HEK293 (cell line): ENCODE measurements at regions not wholly inside any gene's neighbourhood (a gene's known extent, or its start where the extent isn't known, plus 50 kb on each side); places are given as distances from the start of the nearest gene placed in this dataset.

ENCODE experiments used
- CTCF ChIA-PET: fragments of 350-600 bp; formaldehyde crosslinking; extraction: SDS; loops from one replicate; lab custom pipeline; 2021; ENCODE audit warnings: antibody characterized with exemption; lab: Yijun Ruan, JAX
- POLR2A ChIA-PET: fragments of 300-600 bp; formaldehyde crosslinking; extraction: SDS; loops from one replicate; lab custom pipeline; 2020; ENCODE audit warnings: antibody characterized with exemption, inconsistent platforms; lab: Yijun Ruan, JAX
- H3K27ac ChIP-seq: fragments of 200-500 bp; sonication (Bioruptor generic); 2 replicates; pipeline ENCODE4 v1.5.1; 2014; ENCODE audit warnings: low read depth, low read length, control low read depth, inconsistent platforms; ENCODE audit errors: extremely low read depth
- H3K36me3 ChIP-seq, 2 experiments: fragments of 200-500 bp in 1 of 2; sonication (Bioruptor generic) in 1 of 2; 1 replicate in 1 of 2; 2 replicates in 1 of 2; pipeline ENCODE4 v1.5.1; 2014 to 2017; ENCODE audit warnings: inconsistent platforms in 2 of 2, low read length in 2 of 2; ENCODE audit not compliant: control insufficient read depth in 2 of 2, insufficient read depth in 1 of 2
- H3K4me1 ChIP-seq: fragments of 200-500 bp; sonication (Bioruptor generic); 2 replicates; pipeline ENCODE4 v1.5.1; 2014; ENCODE audit warnings: mild to moderate bottlenecking, low read length, inconsistent platforms; ENCODE audit not compliant: control insufficient read depth, insufficient read depth
- H3K4me3 ChIP-seq: 2 replicates; pipeline ENCODE4 v1.5.1; 2011; ENCODE audit warnings: low read depth, mild to moderate bottlenecking, control low read depth, low read length, moderate library complexity
- H3K9me3 ChIP-seq: fragments of 200-500 bp; sonication (Bioruptor generic); 2 replicates; pipeline ENCODE4 v1.5.1; 2014; ENCODE audit warnings: low read depth, low read length, inconsistent platforms; ENCODE audit not compliant: control insufficient read depth, insufficient read depth
- BCL6B ChIP-seq: fragments of 450-650 bp; formaldehyde crosslinking; IDR thresholded peaks from 2 replicates; pipeline ENCODE4 v1.5.1; 2017; ENCODE audit warnings: missing biosample characterization, missing genetic modification characterization
- GFI1B ChIP-seq: fragments of 450-650 bp; formaldehyde crosslinking; IDR thresholded peaks from 2 replicates; pipeline ENCODE4 v1.5.1; 2016; ENCODE audit warnings: missing biosample characterization, missing genetic modification characterization
- GLI2 ChIP-seq: fragments of 450-650 bp; formaldehyde crosslinking; IDR thresholded peaks from 2 replicates; pipeline ENCODE4; 2017; ENCODE audit warnings: missing biosample characterization, missing genetic modification characterization, low read depth, borderline replicate concordance
- HIC1 ChIP-seq: fragments of 450-650 bp; formaldehyde crosslinking; IDR thresholded peaks from 2 replicates; pipeline ENCODE4 v1.5.1; 2016; ENCODE audit warnings: missing biosample characterization, missing genetic modification characterization
- RBAK ChIP-seq: fragments of 450-650 bp; formaldehyde crosslinking; IDR thresholded peaks from 2 replicates; pipeline ENCODE4 v1.5.1; 2016; ENCODE audit warnings: missing biosample characterization, missing genetic modification characterization
- SALL2 ChIP-seq: fragments of 450-650 bp; formaldehyde crosslinking; IDR thresholded peaks from 2 replicates; pipeline ENCODE4 v1.5.0; 2017; ENCODE audit warnings: missing biosample characterization, mild to moderate bottlenecking, missing genetic modification characterization, borderline replicate concordance
- WT1 ChIP-seq: fragments of 450-650 bp; formaldehyde crosslinking; IDR thresholded peaks from 2 replicates; pipeline ENCODE4 v1.5.1; 2016; ENCODE audit warnings: missing biosample characterization, missing genetic modification characterization
- ZBTB26 ChIP-seq: fragments of 450-650 bp; formaldehyde crosslinking; optimal IDR thresholded peaks from 2 replicates; pipeline ENCODE3; 2016; ENCODE audit warnings: missing biosample characterization, mild to moderate bottlenecking, missing genetic modification characterization
- ZIC2 ChIP-seq: fragments of 450-650 bp; formaldehyde crosslinking; IDR thresholded peaks from 2 replicates; pipeline ENCODE4 v1.5.1; 2016; ENCODE audit warnings: missing biosample characterization, missing genetic modification characterization
- ZNF132 ChIP-seq: fragments of 450-650 bp; formaldehyde crosslinking; IDR thresholded peaks from 2 replicates; pipeline ENCODE4 v1.5.1; 2017; ENCODE audit warnings: missing biosample characterization, missing genetic modification characterization, borderline replicate concordance
- ZNF16 ChIP-seq: fragments of 450-650 bp; formaldehyde crosslinking; IDR thresholded peaks from 2 replicates; pipeline ENCODE4 v1.5.1; 2016; ENCODE audit warnings: low read depth, missing biosample characterization, missing genetic modification characterization
- ZNF2 ChIP-seq: fragments of 450-650 bp; formaldehyde crosslinking; IDR thresholded peaks from 2 replicates; pipeline ENCODE4 v1.5.1; 2016; ENCODE audit warnings: missing biosample characterization, missing genetic modification characterization
- ZNF223 ChIP-seq: fragments of 450-650 bp; formaldehyde crosslinking; IDR thresholded peaks from 2 replicates; pipeline ENCODE4 v1.5.1; 2016; ENCODE audit warnings: missing biosample characterization, missing genetic modification characterization
- ZNF248 ChIP-seq: fragments of 450-650 bp; formaldehyde crosslinking; IDR thresholded peaks from 2 replicates; pipeline ENCODE4 v1.5.1; 2017; ENCODE audit warnings: missing biosample characterization, missing genetic modification characterization
- ZNF274 ChIP-seq, 2 experiments: fragments of 200-500 bp in 1 of 2; fragments of 450-650 bp in 1 of 2; sonication (Bioruptor generic) in 1 of 2; formaldehyde crosslinking in 1 of 2; IDR thresholded peaks; 2 replicates each; pipeline versions ENCODE4 v1.5.1 to v1.6.1; 2014 to 2016; ENCODE audit warnings: borderline replicate concordance in 1 of 2, inconsistent platforms in 1 of 2, low read length in 1 of 2, missing biosample characterization in 1 of 2, missing genetic modification characterization in 1 of 2
- ZNF366 ChIP-seq: fragments of 450-650 bp; formaldehyde crosslinking; conservative IDR thresholded peaks from 2 replicates; pipeline ENCODE4 v1.5.1; 2016; ENCODE audit warnings: missing biosample characterization, missing genetic modification characterization
- ZNF433 ChIP-seq: fragments of 450-650 bp; formaldehyde crosslinking; IDR thresholded peaks from 2 replicates; pipeline ENCODE4 v1.5.1; 2016; ENCODE audit warnings: missing biosample characterization, missing genetic modification characterization, low read depth
- ZNF514 ChIP-seq: fragments of 450-650 bp; formaldehyde crosslinking; IDR thresholded peaks from 2 replicates; pipeline ENCODE4 v1.5.1; 2016; ENCODE audit warnings: missing biosample characterization, missing genetic modification characterization
- ZNF555 ChIP-seq: fragments of 450-650 bp; formaldehyde crosslinking; conservative IDR thresholded peaks from 2 replicates; pipeline ENCODE4 v1.5.1; 2017; ENCODE audit warnings: missing biosample characterization, mild to moderate bottlenecking, missing genetic modification characterization, inconsistent platforms
- ZNF626 ChIP-seq: fragments of 450-650 bp; sonication (Bioruptor Pico); formaldehyde crosslinking; IDR thresholded peaks from 2 replicates; pipeline ENCODE4 v1.5.1; 2018; ENCODE audit warnings: missing biosample characterization, missing genetic modification characterization, inconsistent platforms
- ZNF654 ChIP-seq: fragments of 450-650 bp; formaldehyde crosslinking; IDR thresholded peaks from 2 replicates; pipeline ENCODE4 v1.5.1; 2016; ENCODE audit warnings: low read depth, missing biosample characterization, missing genetic modification characterization
- ZNF747 ChIP-seq: fragments of 450-650 bp; formaldehyde crosslinking; IDR thresholded peaks from 2 replicates; pipeline ENCODE4 v1.5.1; 2016; ENCODE audit warnings: missing biosample characterization, missing genetic modification characterization
- ZNF777 ChIP-seq: fragments of 450-650 bp; formaldehyde crosslinking; IDR thresholded peaks from 2 replicates; pipeline ENCODE4 v1.5.1; 2017; ENCODE audit warnings: missing biosample characterization, missing genetic modification characterization, borderline replicate concordance
- ZNF791 ChIP-seq: fragments of 450-650 bp; formaldehyde crosslinking; IDR thresholded peaks from 2 replicates; pipeline ENCODE4 v1.5.1; 2016; ENCODE audit warnings: missing biosample characterization, missing genetic modification characterization
- ZNF792 ChIP-seq: fragments of 450-650 bp; formaldehyde crosslinking; IDR thresholded peaks from 2 replicates; pipeline ENCODE4 v1.5.1; 2016; ENCODE audit warnings: missing biosample characterization, missing genetic modification characterization
- ZNF830 ChIP-seq: fragments of 450-650 bp; IDR thresholded peaks from 2 replicates; pipeline ENCODE4 v1.5.0; 2018; ENCODE audit warnings: missing biosample characterization, missing genetic modification characterization, low read depth, mild to moderate bottlenecking, moderate library complexity
- TF ChIP-seq, protein P1 (sequence below): fragments of 450-650 bp; formaldehyde crosslinking; IDR thresholded peaks from 2 replicates; pipeline ENCODE4 v1.5.1; 2016; ENCODE audit warnings: missing biosample characterization, missing genetic modification characterization
- TF ChIP-seq, protein P2 (sequence below): fragments of 450-650 bp; formaldehyde crosslinking; IDR thresholded peaks from 2 replicates; pipeline ENCODE4 v1.5.1; 2016; ENCODE audit warnings: missing biosample characterization, missing genetic modification characterization

- ChIA-PET CTCF (no interaction called here), POLR2A (no interaction called here)
- Histone ChIP-seq H3K27ac (no peak overlapping the region), H3K9me3 (no peaks in the 10 kb centered on the region), H3K4me1 (no peaks in the 10 kb centered on the region), H3K36me3 (no peaks in the 10 kb centered on the region), H3K4me3 (no peak overlapping the region)
- no peak for TF ChIP-seq ZNF248 (tag by site-specific recombination)
- TF ChIP-seq SALL2 (tag by site-specific recombination), result no peak
- TF ChIP-seq ZNF777, result no peak
- no peak for TF ChIP-seq GLI2 (tag by site-specific recombination)
- TF ChIP-seq ZNF654 (tag by site-specific recombination), result no peak
- TF ChIP-seq ZNF626 (tag by site-specific recombination), result no peak
- TF ChIP-seq, protein P1, sequence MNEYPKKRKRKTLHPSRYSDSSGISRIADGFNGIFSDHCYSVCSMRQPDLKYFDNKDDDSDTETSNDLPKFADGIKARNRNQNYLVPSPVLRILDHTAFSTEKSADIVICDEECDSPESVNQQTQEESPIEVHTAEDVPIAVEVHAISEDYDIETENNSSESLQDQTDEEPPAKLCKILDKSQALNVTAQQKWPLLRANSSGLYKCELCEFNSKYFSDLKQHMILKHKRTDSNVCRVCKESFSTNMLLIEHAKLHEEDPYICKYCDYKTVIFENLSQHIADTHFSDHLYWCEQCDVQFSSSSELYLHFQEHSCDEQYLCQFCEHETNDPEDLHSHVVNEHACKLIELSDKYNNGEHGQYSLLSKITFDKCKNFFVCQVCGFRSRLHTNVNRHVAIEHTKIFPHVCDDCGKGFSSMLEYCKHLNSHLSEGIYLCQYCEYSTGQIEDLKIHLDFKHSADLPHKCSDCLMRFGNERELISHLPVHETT (tag by site-specific recombination), result no peak
- TF ChIP-seq ZNF132 (tag by site-specific recombination), result no peak
- TF ChIP-seq ZNF16 (tag by site-specific recombination), result no peak
- TF ChIP-seq ZNF514, result no peak
- TF ChIP-seq, protein P2, sequence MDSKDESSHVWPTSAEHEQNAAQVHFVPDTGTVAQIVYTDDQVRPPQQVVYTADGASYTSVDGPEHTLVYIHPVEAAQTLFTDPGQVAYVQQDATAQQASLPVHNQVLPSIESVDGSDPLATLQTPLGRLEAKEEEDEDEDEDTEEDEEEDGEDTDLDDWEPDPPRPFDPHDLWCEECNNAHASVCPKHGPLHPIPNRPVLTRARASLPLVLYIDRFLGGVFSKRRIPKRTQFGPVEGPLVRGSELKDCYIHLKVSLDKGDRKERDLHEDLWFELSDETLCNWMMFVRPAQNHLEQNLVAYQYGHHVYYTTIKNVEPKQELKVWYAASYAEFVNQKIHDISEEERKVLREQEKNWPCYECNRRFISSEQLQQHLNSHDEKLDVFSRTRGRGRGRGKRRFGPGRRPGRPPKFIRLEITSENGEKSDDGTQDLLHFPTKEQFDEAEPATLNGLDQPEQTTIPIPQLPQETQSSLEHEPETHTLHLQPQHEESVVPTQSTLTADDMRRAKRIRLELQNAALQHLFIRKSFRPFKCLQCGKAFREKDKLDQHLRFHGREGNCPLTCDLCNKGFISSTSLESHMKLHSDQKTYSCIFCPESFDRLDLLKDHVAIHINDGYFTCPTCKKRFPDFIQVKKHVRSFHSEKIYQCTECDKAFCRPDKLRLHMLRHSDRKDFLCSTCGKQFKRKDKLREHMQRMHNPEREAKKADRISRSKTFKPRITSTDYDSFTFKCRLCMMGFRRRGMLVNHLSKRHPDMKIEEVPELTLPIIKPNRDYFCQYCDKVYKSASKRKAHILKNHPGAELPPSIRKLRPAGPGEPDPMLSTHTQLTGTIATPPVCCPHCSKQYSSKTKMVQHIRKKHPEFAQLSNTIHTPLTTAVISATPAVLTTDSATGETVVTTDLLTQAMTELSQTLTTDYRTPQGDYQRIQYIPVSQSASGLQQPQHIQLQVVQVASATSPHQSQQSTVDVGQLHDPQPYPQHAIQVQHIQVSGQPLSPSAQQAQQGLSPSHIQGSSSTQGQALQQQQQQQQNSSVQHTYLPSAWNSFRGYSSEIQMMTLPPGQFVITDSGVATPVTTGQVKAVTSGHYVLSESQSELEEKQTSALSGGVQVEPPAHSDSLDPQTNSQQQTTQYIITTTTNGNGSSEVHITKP, result no peak
- no peak for TF ChIP-seq ZNF792 (tag by site-specific recombination)
- no peak for TF ChIP-seq ZNF2 (tag by site-specific recombination)
- no peak for TF ChIP-seq ZIC2 (tag by site-specific recombination)
- TF ChIP-seq RBAK (tag by site-specific recombination), result no peak
- TF ChIP-seq GFI1B (tag by site-specific recombination), result no peak
- TF ChIP-seq ZNF274 (IDR thresholded peaks at IDR 0.05; ENCODE audit: low read length), result no peak
- no peak for TF ChIP-seq ZNF274 (tag by site-specific recombination; IDR thresholded peaks at IDR 0.05; ENCODE audit: borderline replicate concordance)
- TF ChIP-seq ZNF830, result no peak
- no peak for TF ChIP-seq WT1 (tag by site-specific recombination)
Measured at GRCh38 chr14:86780461-86780860, 1212.5 kb downstream of the GALC start.

DNA sequence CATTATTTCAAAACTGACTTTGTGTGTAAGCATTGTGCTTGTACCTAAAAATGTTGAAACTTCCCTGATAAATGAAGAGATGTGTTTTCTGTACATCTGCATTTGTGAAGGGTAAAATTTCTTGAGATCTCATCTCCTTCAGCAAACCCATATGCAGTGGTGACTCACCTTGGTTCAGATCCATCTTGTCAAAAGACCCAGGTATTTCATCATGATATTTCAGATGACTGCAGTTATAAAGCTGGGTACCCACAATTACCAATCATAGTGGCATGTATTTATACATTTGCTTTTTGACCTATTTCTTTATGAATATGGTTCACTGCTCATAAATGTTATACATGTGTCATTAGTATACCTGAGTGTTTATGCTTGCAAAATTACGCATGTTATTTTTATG lies 1213.6 kb downstream of the GALC start:
- no peaks in the 10 kb centered on the region for H3K9me3 ChIP-seq
- H3K4me1 ChIP-seq, result no peaks in the 10 kb centered on the region
- H3K36me3 ChIP-seq, result no peaks in the 10 kb centered on the region
- ChIA-PET CTCF (no interaction called here), POLR2A (no interaction called here)
- H3K27ac ChIP-seq, result no peak overlapping the region
- no peak overlapping the region for H3K4me3 ChIP-seq
- no peak for TF ChIP-seq ZNF433 (tag by site-specific recombination)
- TF ChIP-seq ZNF791 (tag by site-specific recombination), result no peak
- TF ChIP-seq BCL6B (tag by site-specific recombination), result no peak
- no peak for TF ChIP-seq SALL2 (tag by site-specific recombination)
- no peak for TF ChIP-seq HIC1 (tag by site-specific recombination)
- no peak for TF ChIP-seq ZNF366 (tag by site-specific recombination)
- TF ChIP-seq ZNF223 (tag by site-specific recombination), result no peak
- TF ChIP-seq ZNF555, result no peak
- TF ChIP-seq ZBTB26, result no peak
- TF ChIP-seq ZNF747 (tag by site-specific recombination), result no peak
